ENCODE measurements at regions not wholly inside any gene's neighbourhood (a gene's known extent, or its start where the extent isn't known, plus 50 kb on each side); places are given as distances from the start of the nearest gene placed in this dataset.

DNA sequence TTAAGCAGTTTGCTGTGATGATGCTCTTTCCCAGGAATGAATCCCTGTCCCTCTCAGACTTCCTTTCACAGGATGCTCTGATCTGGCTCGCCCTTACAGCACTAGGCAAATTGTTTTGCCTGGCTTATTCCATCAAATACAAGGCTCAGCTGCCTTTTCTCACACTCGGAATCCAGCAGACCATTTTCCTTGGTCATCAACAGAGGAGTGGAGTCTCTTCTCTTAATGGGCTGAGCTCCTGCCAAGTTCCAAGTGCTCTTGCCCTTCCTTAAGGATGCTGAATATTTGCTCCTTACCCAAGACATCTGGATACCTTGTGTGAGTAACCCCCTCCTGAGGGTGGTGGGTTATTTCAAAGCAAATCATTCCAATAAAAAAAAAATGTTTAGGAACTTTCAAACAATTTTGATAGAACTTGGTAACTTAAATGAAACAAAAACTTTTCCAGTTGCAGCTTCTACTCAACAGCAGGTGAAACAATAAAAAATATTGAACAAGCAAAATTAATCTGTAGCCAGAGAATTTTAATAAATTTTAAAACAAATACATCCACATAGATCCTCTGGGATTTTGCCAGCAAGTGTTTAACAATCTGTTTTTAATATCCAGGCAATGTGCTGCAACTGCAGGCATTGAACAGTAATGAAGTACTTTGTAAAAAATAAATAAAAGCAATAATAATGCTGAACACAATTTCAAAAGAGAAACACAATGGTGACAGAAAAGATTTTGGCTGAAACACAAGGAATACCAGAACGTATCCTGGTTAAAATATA, 264.0 kb upstream of the FAR2 start:
- no peak for DNase-seq

- DNase-seq, result no peak
Measured at GRCh38 chr12:28885928-28886327, 263.1 kb upstream of the FAR2 start.

DNA sequence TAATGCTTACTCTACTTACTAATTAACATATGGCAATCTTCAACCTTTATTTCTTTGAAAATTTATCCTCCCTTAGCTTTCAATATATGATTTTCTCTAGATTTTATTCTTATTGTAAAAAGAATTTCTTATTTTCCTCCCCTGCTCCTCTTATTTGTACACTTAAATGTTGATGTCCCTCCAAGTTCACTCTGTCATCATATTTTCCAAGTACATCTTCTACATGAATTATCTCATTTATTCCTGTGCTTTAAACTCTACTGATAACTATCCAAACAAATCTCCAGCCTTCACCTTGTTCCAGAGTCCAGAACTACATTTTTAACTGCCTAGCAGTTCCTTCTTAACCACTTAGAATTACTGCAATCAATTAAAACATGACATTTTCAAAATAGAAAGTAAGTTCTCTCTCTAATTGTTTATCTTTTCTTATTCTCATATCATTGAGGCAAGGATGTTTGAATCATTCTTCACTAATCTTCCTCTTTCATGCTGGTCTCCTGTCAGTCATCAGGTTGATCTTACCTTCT, 261.6 kb upstream of the FAR2 start:
- no peak for DNase-seq

DNA sequence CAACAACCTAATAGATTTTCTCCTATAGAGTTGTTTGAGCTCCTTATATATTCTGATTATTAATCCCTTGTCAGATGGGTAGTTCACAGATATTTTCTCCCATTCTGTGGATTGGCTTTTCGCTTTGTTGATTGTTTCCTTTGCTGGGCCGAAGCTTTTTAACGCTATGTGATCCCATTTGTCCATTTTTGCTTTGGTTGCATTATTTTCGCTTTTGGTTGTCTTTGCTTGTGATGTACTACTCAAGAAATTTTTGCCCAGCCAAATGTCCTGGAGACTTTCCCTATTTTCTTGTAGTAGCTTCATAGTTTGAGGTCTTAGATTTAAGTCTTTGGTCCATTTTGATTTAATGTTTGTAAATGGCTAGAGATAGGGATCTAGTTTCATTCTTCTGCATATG, 258.4 kb upstream of the FAR2 start:
- no peak for DNase-seq

DNA sequence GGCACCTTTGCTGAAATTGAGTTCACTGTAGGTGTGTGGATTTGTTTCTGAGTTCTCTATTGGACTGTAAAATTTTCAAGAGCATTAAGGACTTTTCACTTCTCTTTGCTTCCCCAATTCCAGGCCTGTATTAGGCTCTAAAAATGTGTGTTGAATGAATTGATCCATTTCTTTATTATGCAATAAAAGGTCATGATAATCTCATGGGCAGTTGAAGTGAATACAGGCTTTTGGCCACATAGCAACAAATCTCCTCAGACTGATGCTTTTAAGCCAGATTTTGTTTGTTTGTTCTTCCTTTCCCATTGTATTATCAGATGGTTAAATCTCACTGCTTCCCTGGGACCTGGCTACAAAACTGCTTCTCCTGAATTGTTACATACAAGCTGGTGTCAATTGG, 258.0 kb upstream of the FAR2 start:
- no peak for DNase-seq

GRCh38 chr12:28893365-28893764, 255.7 kb upstream of the FAR2 start:
- DNase-seq, result no peak

- no peak for DNase-seq
Measured at GRCh38 chr12:28893856-28894255, 255.2 kb upstream of the FAR2 start.

DNA sequence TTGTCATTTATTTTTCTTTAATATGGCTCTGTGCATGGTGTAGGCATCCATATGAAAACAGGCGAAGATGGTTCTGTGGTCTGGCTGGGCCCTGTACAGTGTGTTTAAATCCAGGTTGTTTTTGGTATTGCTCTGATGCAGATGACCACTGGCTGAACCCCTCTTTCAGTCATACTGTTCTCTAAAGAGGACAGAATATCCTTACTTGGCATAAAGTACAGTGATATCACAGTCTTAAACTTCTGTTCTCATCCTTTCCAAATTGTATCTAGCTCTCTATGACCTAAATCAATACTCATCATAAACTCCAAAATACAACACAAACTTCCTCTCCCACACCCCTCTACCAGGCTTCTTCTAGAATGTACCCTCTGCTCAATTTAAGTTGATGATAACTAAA, 252.7 kb upstream of the FAR2 start:
- no peak for DNase-seq

- DNase-seq, result no peak
Measured at GRCh38 chr12:28898038-28898437, 251.0 kb upstream of the FAR2 start.

- peak; percentile 92 for DNase-seq
Measured at GRCh38 chr12:28899951-28900350, 249.1 kb upstream of the FAR2 start.

GRCh38 chr12:28905220-28905955, 243.7 kb upstream of the FAR2 start:
- no peak for DNase-seq

GRCh38 chr12:28908646-28909045, 240.4 kb upstream of the FAR2 start:
- no peak for DNase-seq

DNA sequence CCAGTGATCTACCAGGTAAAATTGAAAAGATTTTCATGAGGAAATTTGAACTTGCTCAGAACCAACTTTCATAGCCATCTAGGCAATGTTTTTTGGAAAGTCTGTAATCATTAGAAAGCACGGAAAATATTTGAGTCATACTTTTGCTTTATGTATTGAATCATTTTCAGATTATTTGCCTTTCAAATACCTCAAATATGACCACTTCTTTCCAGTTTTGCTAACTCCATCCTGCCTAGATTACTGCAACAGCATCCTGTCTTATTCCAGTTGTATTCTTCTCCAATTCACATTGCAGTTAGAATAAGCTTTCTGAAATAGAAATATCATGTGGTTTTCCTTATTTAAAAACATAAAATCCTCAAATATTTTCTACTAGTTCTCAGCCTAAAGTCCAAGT, 239.8 kb upstream of the FAR2 start:
- no peak for DNase-seq

GRCh38 chr12:28925719-28926376, 223.2 kb upstream of the FAR2 start:
- no peak for DNase-seq

- no peak for DNase-seq
Measured at GRCh38 chr12:28930704-28931103, 218.4 kb upstream of the FAR2 start.

DNA sequence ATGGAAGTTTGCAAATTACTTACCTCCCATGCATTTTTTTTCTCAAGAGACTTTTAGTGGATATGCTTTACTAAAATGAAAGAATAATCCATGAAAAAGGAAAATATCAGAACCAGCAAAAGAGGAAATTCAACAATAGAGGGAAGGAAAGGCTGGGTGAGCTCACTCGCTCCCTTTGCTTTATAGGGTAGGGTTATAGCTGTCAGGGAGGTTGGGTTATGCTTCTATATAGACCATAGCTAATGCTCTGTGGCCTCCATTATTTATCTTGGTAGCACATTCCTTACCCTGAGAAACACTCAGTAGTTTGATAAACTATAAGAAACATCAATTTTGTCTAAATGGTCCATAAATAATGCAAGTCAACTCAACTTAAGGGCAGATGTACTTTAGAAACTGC, 215.9 kb upstream of the FAR2 start:
- no peak for DNase-seq

- DNase-seq, result no peak
Measured at GRCh38 chr12:28933864-28934527, 215.1 kb upstream of the FAR2 start.

GRCh38 chr12:28936221-28936620, 212.9 kb upstream of the FAR2 start:
- DNase-seq, result no peak

- DNase-seq, result no peak
Measured at GRCh38 chr12:28936711-28937110, 212.4 kb upstream of the FAR2 start.

GRCh38 chr12:28937196-28937595, 211.9 kb upstream of the FAR2 start:
- peak; percentile 11 for DNase-seq

DNA sequence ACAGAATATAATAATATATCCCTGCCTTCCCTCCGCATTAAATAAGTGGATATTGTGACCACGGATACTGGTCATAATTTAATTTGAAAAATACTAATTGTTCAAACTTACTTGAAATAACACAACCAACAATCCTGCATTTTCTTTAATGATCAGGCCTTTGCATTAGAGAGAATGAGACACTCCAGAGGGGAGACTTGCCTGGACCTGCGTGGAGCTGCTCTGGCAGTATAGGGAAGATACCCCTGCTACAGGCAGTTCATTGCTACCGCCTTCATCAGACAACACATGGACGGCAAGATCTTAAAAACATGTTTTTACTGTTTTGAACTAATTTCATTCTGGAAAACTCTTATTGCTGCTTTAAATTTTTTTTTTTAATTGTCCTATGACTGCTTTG, 211.0 kb upstream of the FAR2 start:
- no peak for DNase-seq

- DNase-seq, result no peak
Measured at GRCh38 chr12:28938581-28939235, 210.4 kb upstream of the FAR2 start.

GRCh38 chr12:28939427-28939826, 209.7 kb upstream of the FAR2 start:
- no peak for DNase-seq
